Astrocyte (in vitro differentiated cells and primary cell): ENCODE measurements at regions not wholly inside any gene's neighbourhood (a gene's known extent, or its start where the extent isn't known, plus 50 kb on each side); places are given as distances from the start of the nearest gene placed in this dataset.

Experiments used
- DNase-seq: peaks from one replicate; pipeline ENCODE4 v3.0.0-alpha.2; 2010; ENCODE audit warnings: low read depth
- FAIRE-seq: peaks from 2 replicates; lab custom pipeline; 2011; peaks lifted over from hg19 to GRCh38; lab: Jason Lieb, UNC
- H2AFZ ChIP-seq: 2 replicates; pipeline ENCODE4 v1.6.0; 2012; ENCODE audit warnings: low read depth, low read length, inconsistent platforms
- H3K27ac ChIP-seq: 2 replicates; pipeline ENCODE4 v1.5.1; 2011; ENCODE audit warnings: low read depth, low read length, inconsistent platforms
- H3K27me3 ChIP-seq: 2 replicates; pipeline ENCODE4 v1.6.0; 2011; ENCODE audit warnings: low read length, inconsistent platforms; ENCODE audit not compliant: insufficient read depth
- H3K36me3 ChIP-seq: 2 replicates; pipeline ENCODE4 v1.5.1; 2011; ENCODE audit warnings: low read length, inconsistent platforms; ENCODE audit not compliant: insufficient read depth
- H3K4me1 ChIP-seq: 2 replicates; pipeline ENCODE4 v1.5.1; 2011; ENCODE audit warnings: low read length, inconsistent platforms; ENCODE audit not compliant: insufficient read depth
- H3K4me2 ChIP-seq: 2 replicates; pipeline ENCODE4 v1.6.0; 2012; ENCODE audit warnings: low read length, inconsistent platforms
- H3K4me3 ChIP-seq: 2 replicates; pipeline ENCODE4 v1.5.1; 2011; ENCODE audit warnings: low read depth, mild to moderate bottlenecking, low read length, inconsistent platforms; ENCODE audit not compliant: insufficient read depth
- H3K79me2 ChIP-seq: 2 replicates; pipeline ENCODE4 v1.6.0; 2012; ENCODE audit warnings: mild to moderate bottlenecking, low read length, inconsistent platforms; ENCODE audit not compliant: insufficient read depth
- H3K9ac ChIP-seq: 2 replicates; pipeline ENCODE4 v1.6.0; 2012; ENCODE audit warnings: mild to moderate bottlenecking, low read length, inconsistent platforms
- H3K9me3 ChIP-seq: 2 replicates; pipeline ENCODE4 v1.5.1; 2012; ENCODE audit warnings: low read depth, mild to moderate bottlenecking, low read length, inconsistent platforms; ENCODE audit not compliant: insufficient read depth
- H4K20me1 ChIP-seq: 2 replicates; pipeline ENCODE4 v1.6.0; 2012; ENCODE audit warnings: low read length, inconsistent platforms; ENCODE audit not compliant: insufficient read depth
- H3K27ac Mint-ChIP-seq: one replicate; pipeline ENCODE4 v1.8.0; 2021; ENCODE audit warnings: mild to moderate bottlenecking, mixed read lengths; ENCODE audit not compliant: unreplicated experiment
- H3K27me3 Mint-ChIP-seq: one replicate; pipeline ENCODE4 v1.8.0; 2021; ENCODE audit warnings: low read depth, mixed read lengths; ENCODE audit not compliant: unreplicated experiment
- H3K36me3 Mint-ChIP-seq: one replicate; pipeline ENCODE4 v1.8.0; 2021; ENCODE audit warnings: low read depth, mixed read lengths; ENCODE audit not compliant: unreplicated experiment
- H3K4me1 Mint-ChIP-seq: one replicate; pipeline ENCODE4 v1.8.0; 2021; ENCODE audit warnings: low read depth, mixed read lengths; ENCODE audit not compliant: unreplicated experiment
- H3K4me3 Mint-ChIP-seq: one replicate; pipeline ENCODE4 v1.8.0; 2021; ENCODE audit warnings: mild to moderate bottlenecking, moderate library complexity, mixed read lengths; ENCODE audit not compliant: unreplicated experiment
- H3K9me3 Mint-ChIP-seq: one replicate; pipeline ENCODE4 v1.8.0; 2021; ENCODE audit warnings: mild to moderate bottlenecking, mixed read lengths; ENCODE audit not compliant: unreplicated experiment
- EZH2 ChIP-seq: IDR thresholded peaks from 2 replicates; pipeline ENCODE4 v1.6.1; 2012; ENCODE audit warnings: mild to moderate bottlenecking, low read length, inconsistent platforms; ENCODE audit not compliant: insufficient read depth
- TF ChIP-seq, protein P1 (sequence below): IDR thresholded peaks from 2 replicates; pipeline ENCODE4 v1.5.1; 2011; ENCODE audit warnings: low read depth, mild to moderate bottlenecking, inconsistent platforms, low read length, moderate library complexity; ENCODE audit not compliant: insufficient read depth

DNA sequence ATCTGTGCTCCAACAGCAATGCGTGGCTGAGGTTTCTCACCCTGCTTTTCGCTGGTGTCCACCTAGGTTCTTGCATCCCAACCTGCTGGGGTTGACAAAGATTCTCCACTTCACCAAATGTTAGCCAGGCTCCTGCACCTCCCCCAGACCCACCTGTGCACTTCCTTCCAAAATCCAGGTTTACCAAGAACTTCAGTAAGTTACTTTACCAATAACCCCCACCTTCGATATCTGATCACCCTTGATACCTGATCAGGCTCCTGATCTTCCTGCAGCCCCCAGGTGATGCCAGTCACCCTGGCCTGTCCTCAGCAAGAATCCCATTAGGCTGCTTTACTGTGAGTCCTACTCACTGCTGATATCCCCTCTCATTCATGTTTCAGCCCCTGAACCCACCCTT is 1203.4 kb downstream of the TBC1D22A start:
- H3K36me3 ChIP-seq: no peaks in the 10 kb centered on the region
- peaks cover 4% of the 10 kb centered on the region for H3K9me3 Mint-ChIP-seq
- no peak for DNase-seq
- no peaks in the 10 kb centered on the region for H3K4me1 ChIP-seq
- H3K4me3 Mint-ChIP-seq: no peak overlapping the region
- no peak for FAIRE-seq
- TF ChIP-seq EZH2: no peak
- TF ChIP-seq, protein P1, sequence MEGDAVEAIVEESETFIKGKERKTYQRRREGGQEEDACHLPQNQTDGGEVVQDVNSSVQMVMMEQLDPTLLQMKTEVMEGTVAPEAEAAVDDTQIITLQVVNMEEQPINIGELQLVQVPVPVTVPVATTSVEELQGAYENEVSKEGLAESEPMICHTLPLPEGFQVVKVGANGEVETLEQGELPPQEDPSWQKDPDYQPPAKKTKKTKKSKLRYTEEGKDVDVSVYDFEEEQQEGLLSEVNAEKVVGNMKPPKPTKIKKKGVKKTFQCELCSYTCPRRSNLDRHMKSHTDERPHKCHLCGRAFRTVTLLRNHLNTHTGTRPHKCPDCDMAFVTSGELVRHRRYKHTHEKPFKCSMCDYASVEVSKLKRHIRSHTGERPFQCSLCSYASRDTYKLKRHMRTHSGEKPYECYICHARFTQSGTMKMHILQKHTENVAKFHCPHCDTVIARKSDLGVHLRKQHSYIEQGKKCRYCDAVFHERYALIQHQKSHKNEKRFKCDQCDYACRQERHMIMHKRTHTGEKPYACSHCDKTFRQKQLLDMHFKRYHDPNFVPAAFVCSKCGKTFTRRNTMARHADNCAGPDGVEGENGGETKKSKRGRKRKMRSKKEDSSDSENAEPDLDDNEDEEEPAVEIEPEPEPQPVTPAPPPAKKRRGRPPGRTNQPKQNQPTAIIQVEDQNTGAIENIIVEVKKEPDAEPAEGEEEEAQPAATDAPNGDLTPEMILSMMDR: no peak
- H2AFZ ChIP-seq: no peak overlapping the region
- H3K4me2 ChIP-seq: no peak overlapping the region
- peaks cover 29% of the 10 kb centered on the region for H3K27me3 Mint-ChIP-seq
- no peaks in the 10 kb centered on the region for H3K27me3 ChIP-seq
- no peak overlapping the region for H3K27ac ChIP-seq
- peaks cover 17% of the 10 kb centered on the region for H3K9me3 ChIP-seq
- H4K20me1 ChIP-seq: no peaks in the 10 kb centered on the region
- H3K36me3 Mint-ChIP-seq: no peaks in the 10 kb centered on the region
- H3K79me2 ChIP-seq: no peaks in the 10 kb centered on the region
- H3K27ac Mint-ChIP-seq: no peak overlapping the region
- H3K9ac ChIP-seq: no peak overlapping the region
- H3K4me3 ChIP-seq: no peak overlapping the region
- H3K4me1 Mint-ChIP-seq: no peaks in the 10 kb centered on the region

DNA sequence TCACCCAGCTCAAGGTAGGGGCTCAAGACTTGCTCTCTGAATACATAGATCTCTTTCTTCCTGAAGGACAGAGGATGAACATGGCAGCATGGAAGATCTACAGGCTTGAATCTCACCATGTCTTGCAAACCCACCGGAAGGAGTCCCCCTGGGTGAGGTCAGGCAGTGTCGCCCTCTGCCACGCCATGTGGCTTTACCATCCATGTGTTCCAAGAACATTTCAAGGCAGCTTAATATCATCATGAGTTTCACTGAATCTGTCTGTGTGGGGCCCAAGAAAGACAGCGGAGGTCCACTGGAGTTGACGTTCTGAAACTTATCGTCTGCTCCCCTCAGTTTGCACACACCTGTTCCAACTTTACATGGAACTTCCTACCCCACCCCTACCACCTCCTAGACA is 1202.6 kb downstream of the TBC1D22A start:
- H3K9me3 Mint-ChIP-seq: peaks cover 4% of the 10 kb centered on the region

GRCh38 chr22:47963660-47964059 is 1201.2 kb downstream of the TBC1D22A start:
- no peaks in the 10 kb centered on the region for H3K36me3 Mint-ChIP-seq
- peaks cover 29% of the 10 kb centered on the region for H3K27me3 Mint-ChIP-seq
- H3K27ac Mint-ChIP-seq: no peak overlapping the region

More for the DNA sequence above, 1202.6 kb downstream of the TBC1D22A start:
- Histone ChIP-seq H3K4me1 (no peaks in the 10 kb centered on the region), H3K9ac (no peak overlapping the region), H3K9me3 (peaks cover 15% of the 10 kb centered on the region), H2AFZ (no peak overlapping the region), H3K4me3 (no peak overlapping the region), H3K79me2 (no peaks in the 10 kb centered on the region), H4K20me1 (no peaks in the 10 kb centered on the region), H3K27ac (no peak overlapping the region), H3K27me3 (no peaks in the 10 kb centered on the region), H3K36me3 (no peaks in the 10 kb centered on the region), H3K4me2 (no peak overlapping the region)
- no peak for FAIRE-seq
- no peak for DNase-seq
- H3K27me3 Mint-ChIP-seq: peaks cover 29% of the 10 kb centered on the region
- H3K36me3 Mint-ChIP-seq: no peaks in the 10 kb centered on the region
- H3K27ac Mint-ChIP-seq: no peak overlapping the region
- no peaks in the 10 kb centered on the region for H3K4me1 Mint-ChIP-seq
- TF ChIP-seq, protein P1: no peak
- TF ChIP-seq EZH2: no peak
- H3K4me3 Mint-ChIP-seq: no peak overlapping the region

More at GRCh38 chr22:47963660-47964059, 1201.2 kb downstream of the TBC1D22A start:
- H3K9me3 ChIP-seq: peaks cover 11% of the 10 kb centered on the region
- TF ChIP-seq, protein P1: no peak
- TF ChIP-seq EZH2: no peak
- no peaks in the 10 kb centered on the region for H3K79me2 ChIP-seq
- H3K4me2 ChIP-seq: no peak overlapping the region
- Mint-ChIP-seq H3K9me3 (peaks cover 4% of the 10 kb centered on the region), H3K4me1 (no peaks in the 10 kb centered on the region), H3K4me3 (no peak overlapping the region)
- H4K20me1 ChIP-seq: no peaks in the 10 kb centered on the region
- no peak overlapping the region for H3K27ac ChIP-seq
- H3K27me3 ChIP-seq: no peaks in the 10 kb centered on the region
- no peak overlapping the region for H3K9ac ChIP-seq
- DNase-seq (no peak), FAIRE-seq (no peak)
- no peak overlapping the region for H3K4me3 ChIP-seq
- no peaks in the 10 kb centered on the region for H3K36me3 ChIP-seq
- no peak overlapping the region for H2AFZ ChIP-seq
- H3K4me1 ChIP-seq: no peaks in the 10 kb centered on the region
